HG03159 (cell line): ENCODE measurements at regions not wholly inside any gene's neighbourhood (a gene's known extent, or its start where the extent isn't known, plus 50 kb on each side); places are given as distances from the start of the nearest gene placed in this dataset.

ENCODE experiments used
- ATAC-seq: cut with Tn5 transposase; IDR thresholded peaks from one replicate; pipeline ENCODE4 v1.9.1; 2021; ENCODE audit warnings: mild to moderate bottlenecking, moderate library complexity; ENCODE audit not compliant: unreplicated experiment

DNA sequence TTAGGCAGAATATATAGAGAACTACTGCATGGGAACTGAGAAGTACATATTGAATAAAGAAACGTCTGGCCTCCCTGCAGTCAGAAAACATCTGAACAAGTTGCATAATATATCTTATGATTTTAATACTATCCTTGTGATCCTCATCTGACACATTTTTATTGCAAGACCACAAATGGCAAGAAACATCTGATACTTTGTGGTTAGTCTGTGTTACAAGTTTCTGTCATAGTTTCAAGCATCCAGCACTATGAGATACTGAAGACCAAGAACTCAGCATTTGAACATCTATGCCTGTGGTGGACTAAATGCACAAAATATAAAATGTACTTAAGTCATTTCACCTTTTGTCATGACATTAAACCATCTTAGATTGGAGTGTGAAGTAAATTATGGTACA is 1175.8 kb upstream of the MIR17HG start:
- no peak for ATAC-seq

GRCh38 chr13:90177512-90177911 is 1170.0 kb upstream of the MIR17HG start:
- no peak for ATAC-seq

DNA sequence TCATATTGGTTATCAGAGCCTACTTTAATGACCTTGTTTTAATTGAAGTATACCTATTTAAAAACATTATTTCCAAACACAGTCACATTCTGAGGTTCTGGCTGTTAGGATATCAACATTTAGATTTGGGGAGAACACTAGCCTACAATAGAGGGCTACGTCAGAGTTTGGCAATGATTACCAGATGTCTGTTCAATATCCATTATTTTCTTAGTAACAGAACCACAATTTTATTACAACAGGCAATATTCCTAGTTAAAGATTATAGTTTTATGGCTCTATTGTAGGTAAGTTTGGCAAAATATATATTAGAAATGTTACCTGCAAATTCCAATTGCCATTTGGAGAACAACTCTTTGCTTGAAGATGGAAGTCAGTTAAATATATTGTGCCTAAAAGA is 1163.1 kb upstream of the MIR17HG start:
- no peak for ATAC-seq

- ATAC-seq, result no peak
Measured at GRCh38 chr13:90185734-90186133, 1161.8 kb upstream of the MIR17HG start.

DNA sequence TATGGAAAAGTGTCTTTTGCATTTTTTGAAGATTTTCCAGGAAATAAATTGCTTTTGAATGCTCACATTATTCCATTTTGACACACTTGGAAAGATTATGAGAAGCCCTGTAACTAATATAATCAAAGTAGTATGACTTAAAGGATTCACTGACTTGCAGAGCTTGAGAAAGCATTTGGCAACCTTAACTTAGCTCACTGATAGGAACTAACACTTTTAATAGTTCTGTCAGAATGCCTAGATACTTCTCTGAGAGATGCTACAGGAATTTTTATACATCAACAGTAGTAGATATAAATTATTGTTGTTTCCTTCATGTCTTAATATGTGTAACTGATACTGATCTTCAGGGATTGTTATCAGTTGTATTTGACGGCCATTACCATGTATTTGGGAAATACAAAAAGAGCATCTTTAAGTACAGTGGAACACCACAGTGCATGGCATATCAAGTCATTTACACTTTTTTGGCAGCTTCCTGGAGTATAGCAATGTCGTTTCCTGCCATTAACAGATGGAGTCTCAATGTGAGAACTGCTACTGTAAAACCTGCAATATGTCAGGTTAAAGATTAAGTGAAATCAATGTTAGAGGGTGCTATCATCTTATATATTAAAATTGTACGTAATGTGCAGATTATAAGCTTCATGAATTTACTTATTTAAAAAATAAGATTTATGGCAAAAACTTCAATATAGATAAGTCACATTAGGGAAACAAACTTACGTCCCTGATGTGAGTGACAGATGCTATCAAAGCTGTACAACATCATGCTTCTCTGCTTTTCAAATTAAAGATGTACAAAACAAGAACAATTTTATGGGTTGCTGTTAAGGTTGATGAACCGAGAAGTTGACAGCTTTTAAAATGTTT is 1159.8 kb upstream of the MIR17HG start:
- no peak for ATAC-seq

GRCh38 chr13:90188351-90188636 is 1159.2 kb upstream of the MIR17HG start:
- no peak for ATAC-seq

- ATAC-seq, result no peak
Measured at GRCh38 chr13:90197722-90198121, 1149.8 kb upstream of the MIR17HG start.

DNA sequence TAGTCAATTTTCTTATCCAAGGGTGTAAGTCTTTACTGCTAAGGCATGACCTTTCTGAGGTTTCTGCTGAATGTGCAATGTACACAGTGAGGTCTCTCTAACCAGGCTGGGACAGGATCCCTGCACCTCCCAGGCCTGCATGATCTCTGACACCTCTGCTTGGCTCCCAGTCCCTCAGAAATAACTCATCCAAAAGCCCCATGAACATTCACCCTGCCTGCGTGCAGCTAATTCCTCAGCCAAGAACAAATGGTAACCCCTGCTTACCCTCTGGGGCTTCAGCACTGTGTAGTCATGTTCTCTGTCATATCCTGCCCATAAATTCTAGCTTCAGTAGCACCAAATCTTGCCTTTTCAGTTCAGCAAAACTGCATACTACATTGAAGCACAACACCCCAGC is 1146.3 kb upstream of the MIR17HG start:
- no peak for ATAC-seq

DNA sequence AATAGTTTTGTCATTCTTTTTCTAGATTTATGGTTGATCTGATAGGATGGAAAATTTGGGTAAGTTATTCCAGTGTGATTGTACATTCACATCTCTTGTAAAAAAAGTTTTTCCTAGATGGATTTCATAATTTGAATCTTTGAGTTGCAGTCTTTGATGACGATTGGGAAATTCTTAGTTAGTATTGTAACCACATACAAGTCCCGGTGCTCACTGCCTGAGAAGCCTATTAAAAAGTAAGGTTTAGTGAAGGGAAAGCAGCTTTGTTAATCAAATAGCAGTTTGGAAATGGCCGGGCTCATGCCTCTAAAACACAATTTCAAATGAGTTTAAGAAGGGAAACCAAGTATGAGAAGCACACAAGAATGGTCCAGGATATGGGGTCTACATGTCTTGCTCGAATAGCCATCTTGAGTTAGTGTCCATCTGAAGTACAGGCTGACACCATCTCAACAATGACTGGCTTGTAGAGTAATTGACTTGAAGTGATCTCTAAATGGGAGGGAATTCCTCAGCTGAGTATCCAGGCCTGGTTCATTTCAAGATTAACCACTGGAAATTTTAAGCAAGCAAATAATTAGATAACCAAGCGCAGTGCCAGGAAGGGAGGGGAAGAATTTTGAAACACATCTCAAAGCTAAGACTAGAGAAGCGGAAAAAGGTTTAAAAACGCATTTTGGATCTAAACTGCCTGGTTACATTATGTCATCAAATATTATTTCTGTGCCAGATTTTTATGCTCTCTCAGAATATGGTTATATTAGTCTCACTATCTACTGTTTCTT is 1145.6 kb upstream of the MIR17HG start:
- ATAC-seq, result no peak

GRCh38 chr13:90205081-90205480 is 1142.4 kb upstream of the MIR17HG start:
- no peak for ATAC-seq

- ATAC-seq, result no peak
Measured at GRCh38 chr13:90205911-90206310, 1141.6 kb upstream of the MIR17HG start.

- ATAC-seq, result no peak
Measured at GRCh38 chr13:90217275-90217674, 1130.2 kb upstream of the MIR17HG start.

DNA sequence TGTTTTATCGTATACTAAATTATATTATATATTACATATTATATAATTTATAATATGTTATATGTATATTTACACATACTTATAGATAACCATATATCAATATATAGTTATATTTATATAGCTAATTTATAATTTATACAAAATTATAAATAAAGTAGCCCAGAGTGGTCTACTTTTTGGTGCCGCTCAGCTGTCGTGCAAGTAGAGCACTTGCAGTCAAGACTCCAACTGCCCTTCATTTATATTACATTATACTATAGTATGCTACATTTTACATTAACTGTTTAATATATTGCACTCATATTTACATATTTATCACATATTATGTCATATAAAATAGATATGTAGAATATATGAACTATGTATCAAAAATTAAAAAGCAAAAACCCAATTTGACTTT is 1124.7 kb upstream of the MIR17HG start:
- no peak for ATAC-seq

DNA sequence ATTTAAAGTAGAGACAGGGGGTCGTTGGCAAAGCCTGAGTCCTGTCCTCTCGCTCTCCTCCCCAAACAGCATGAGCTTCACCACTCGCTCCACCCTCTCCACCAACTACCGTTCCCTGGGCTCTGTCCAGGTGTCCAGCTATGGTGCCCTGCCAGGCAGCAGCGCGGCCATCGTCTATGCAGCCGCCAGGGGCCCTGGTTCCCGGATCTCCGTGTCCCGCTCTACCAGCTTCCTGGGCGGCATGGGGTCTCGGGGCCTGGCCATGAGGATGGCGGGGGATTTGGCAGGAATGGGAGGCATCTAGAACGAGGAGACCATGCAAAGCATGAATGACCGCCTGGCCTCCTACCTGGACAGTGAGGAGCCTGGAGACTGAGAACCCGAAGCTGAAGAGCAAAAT is 1117.2 kb upstream of the MIR17HG start:
- ATAC-seq, result no peak

DNA sequence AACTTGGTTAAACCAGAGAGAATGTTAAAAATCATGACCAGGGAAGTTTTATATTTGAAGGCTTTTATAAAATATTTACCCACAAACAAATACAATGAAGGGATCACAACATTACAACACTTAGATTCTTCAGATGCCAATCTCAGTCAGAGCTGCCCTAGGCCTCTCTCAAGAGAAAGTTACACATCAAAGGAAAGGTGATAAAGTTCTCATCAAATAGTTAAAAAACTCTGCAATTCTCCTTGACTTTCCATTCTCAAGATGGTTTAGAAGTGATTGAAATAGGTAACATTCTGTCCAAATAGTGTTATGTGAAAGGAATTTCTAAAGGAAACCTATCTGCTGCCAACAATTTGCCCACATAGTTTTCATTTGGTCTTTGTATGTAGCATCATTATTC is 1115.2 kb upstream of the MIR17HG start:
- ATAC-seq, result no peak

- ATAC-seq, result no peak
Measured at GRCh38 chr13:90233933-90234672, 1113.4 kb upstream of the MIR17HG start.

DNA sequence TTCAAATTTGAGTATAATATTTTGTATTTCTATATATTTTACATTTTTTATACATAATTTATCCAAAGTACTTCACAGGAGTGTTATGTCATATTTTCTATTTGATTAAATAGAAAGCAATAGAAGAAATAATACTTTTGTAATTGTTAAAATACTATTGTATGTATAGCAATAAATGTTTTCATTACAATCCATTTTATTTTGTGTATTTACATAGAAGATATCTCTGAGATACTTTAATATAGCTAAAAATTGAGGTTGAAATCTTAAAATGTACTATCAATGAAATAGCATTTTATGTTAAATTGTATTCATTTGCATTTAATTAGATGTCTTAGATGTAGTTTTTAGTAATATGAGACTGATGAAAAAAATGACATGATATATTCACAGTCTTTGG is 1109.6 kb upstream of the MIR17HG start:
- ATAC-seq, result no peak

GRCh38 chr13:90238413-90238812 is 1109.1 kb upstream of the MIR17HG start:
- no peak for ATAC-seq

GRCh38 chr13:90239130-90239529 is 1108.4 kb upstream of the MIR17HG start:
- ATAC-seq, result no peak

- no peak for ATAC-seq
Measured at GRCh38 chr13:90246005-90246404, 1101.5 kb upstream of the MIR17HG start.

DNA sequence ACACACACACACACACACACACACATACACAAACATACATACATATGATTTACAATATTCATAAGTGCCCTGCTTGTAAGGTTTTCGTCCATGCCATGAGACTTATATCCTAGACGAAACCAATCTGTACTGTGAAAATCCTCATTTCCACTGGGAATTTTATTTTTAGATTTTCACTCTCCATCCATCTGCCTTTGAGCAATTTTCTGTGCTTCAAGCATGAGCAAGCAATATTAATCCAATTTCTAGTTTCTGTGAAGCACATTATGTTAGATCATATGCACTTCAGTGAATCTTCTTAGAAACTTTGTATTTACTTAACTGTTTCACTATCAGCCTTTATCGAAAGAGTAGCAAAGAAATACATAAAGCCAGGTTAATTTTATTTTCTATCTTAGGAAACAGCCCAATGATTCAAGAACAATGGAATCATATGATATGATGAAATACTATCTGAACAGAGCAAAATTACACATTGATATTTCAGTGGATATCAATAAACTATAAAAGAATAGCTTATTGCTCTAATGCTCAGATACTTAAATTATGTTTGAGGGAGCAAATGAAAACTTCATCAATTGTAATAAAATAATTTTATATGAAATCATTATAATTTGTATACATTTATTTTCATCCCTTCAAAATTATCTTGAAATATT is 1100.7 kb upstream of the MIR17HG start:
- no peak for ATAC-seq
